Activated T-cell treated with anti-CD3 and anti-CD28 coated beads for 24 hours (primary cell): ENCODE measurements at regions not wholly inside any gene's neighbourhood (a gene's known extent, or its start where the extent isn't known, plus 50 kb on each side); places are given as distances from the start of the nearest gene placed in this dataset.
A peak's percentile ranks its signal among the peaks of the same experiment; 100 is the strongest.
"Not testable (repeated sequence)": the region's sequence is repeated elsewhere in the genome, so short reads cannot be mapped to it uniquely, and the experiment has no call there.

ENCODE experiments used
- DNase-seq: peaks from one replicate; pipeline ENCODE4 v3.0.0-alpha.2; 2020; ENCODE audit warnings: low read depth

GRCh38 chr12:9308163-9308562 is 100.0 kb upstream of the PZP start:
- not testable (repeated sequence) for DNase-seq

- not testable (repeated sequence) for DNase-seq
These were observed 99.1 kb upstream of the PZP start for GRCh38 chr12:9307255-9307654.

- DNase-seq, result not testable (repeated sequence)
These were observed 97.8 kb upstream of the PZP start for GRCh38 chr12:9306004-9306403.

GRCh38 chr12:9304540-9304939 is 96.3 kb upstream of the PZP start:
- DNase-seq, result not testable (repeated sequence)

- not testable (repeated sequence) for DNase-seq
These were observed 87.7 kb upstream of the PZP start for GRCh38 chr12:9295872-9296271.

- DNase-seq, result not testable (repeated sequence)
These were observed 86.0 kb upstream of the PZP start for GRCh38 chr12:9294072-9294620.

GRCh38 chr12:9293391-9293790 is 85.2 kb upstream of the PZP start:
- DNase-seq, result not testable (repeated sequence)

GRCh38 chr12:9289984-9290383 is 81.8 kb upstream of the PZP start:
- not testable (repeated sequence) for DNase-seq

- not testable (repeated sequence) for DNase-seq
These were observed 76.5 kb upstream of the PZP start for GRCh38 chr12:9284724-9285123.

- DNase-seq, result not testable (repeated sequence)
These were observed 76.0 kb upstream of the PZP start for GRCh38 chr12:9284197-9284596.

GRCh38 chr12:9283346-9284095 is 75.3 kb upstream of the PZP start:
- DNase-seq, result peak; percentile 59

- no peak for DNase-seq
These were observed 68.8 kb upstream of the PZP start for GRCh38 chr12:9276990-9277389.

- no peak for DNase-seq
These were observed 65.1 kb upstream of the PZP start for GRCh38 chr12:9273276-9273675.

GRCh38 chr12:9271875-9272274 is 63.7 kb upstream of the PZP start:
- no peak for DNase-seq

- no peak for DNase-seq
These were observed 56.4 kb upstream of the PZP start for GRCh38 chr12:9264546-9264945.

- DNase-seq, result no peak
These were observed 52.7 kb upstream of the PZP start for GRCh38 chr12:9260931-9261330.

GRCh38 chr12:9258676-9259075 is 50.5 kb upstream of the PZP start:
- no peak for DNase-seq
